Esophagus squamous epithelium (tissue), 5 donors: ENCODE measurements at regions not wholly inside any gene's neighbourhood (a gene's known extent, or its start where the extent isn't known, plus 50 kb on each side); places are given as distances from the start of the nearest gene placed in this dataset.

Source experiments
- DNase-seq: peaks from one replicate; lab custom pipeline; 2025; lab: John Stamatoyannopoulos, UW
- H3K27ac ChIP-seq, 4 donors: fragments of 200-600 bp; sonication (generic); one replicate each; pipeline ENCODE4 v1.5.1; 2016 to 2019; ENCODE audit warnings: mild to moderate bottlenecking in 1 of 4
- H3K27me3 ChIP-seq, 4 donors: fragments of 200-600 bp; sonication (generic); 1 replicate in 3 of 4; 2 replicates in 1 of 4; pipeline versions ENCODE4 v1.5.1 to v1.6.0; 2017 to 2021; ENCODE audit warnings: antibody characterized with exemption in 1 of 4
- H3K36me3 ChIP-seq, 3 donors: fragments of 200-600 bp; sonication (generic); one replicate each; pipeline ENCODE4 v1.5.1; 2016 to 2019
- H3K4me1 ChIP-seq, 3 donors: fragments of 200-600 bp; sonication (generic); one replicate each; pipeline ENCODE4 v1.5.1; 2017 to 2019
- H3K4me3 ChIP-seq, 4 donors: fragments of 200-600 bp; sonication (generic); 1 replicate in 3 of 4; 2 replicates in 1 of 4; pipeline ENCODE4 v1.5.1; 2016 to 2019; ENCODE audit warnings: mild to moderate bottlenecking in 2 of 4, moderate library complexity in 1 of 4
- H3K9me3 ChIP-seq, 3 donors: fragments of 200-600 bp; sonication (generic); one replicate each; pipeline ENCODE4 v1.5.1; 2016 to 2019
- POLR2A ChIP-seq, 4 donors: fragments of 450-650 bp; IDR thresholded peaks; one replicate each; pipeline ENCODE4 v1.6.1; 2017; ENCODE audit warnings: antibody characterized with exemption in 4 of 4, mild to moderate bottlenecking in 4 of 4, moderate library complexity in 3 of 4
- WGBS, 2 donors: methylation state at CpG; one replicate each; pipeline ENCODE4 v1.1.5; 2018; 5-methylcytosine and 5-hydroxymethylcytosine counted together
- intact Hi-C: fragments of 100-400 bp; cut with DNase I; formaldehyde crosslinking; loops from one replicate; pipeline ENCODE4 v1.15.0; 2022
- TF ChIP-seq, protein P1 (sequence below), 6 experiments: fragments of 450-650 bp in 4 of 6; fragments of 200-600 bp in 2 of 6; sonication (generic) in 2 of 6; IDR thresholded peaks; one replicate each; pipeline ENCODE4 v1.5.1; 2016 to 2019; ENCODE audit warnings: antibody characterized with exemption in 6 of 6, mild to moderate bottlenecking in 4 of 6, moderate library complexity in 4 of 6
- donor health status: DM: yes; HTN: yes; CAD: no.

DNA sequence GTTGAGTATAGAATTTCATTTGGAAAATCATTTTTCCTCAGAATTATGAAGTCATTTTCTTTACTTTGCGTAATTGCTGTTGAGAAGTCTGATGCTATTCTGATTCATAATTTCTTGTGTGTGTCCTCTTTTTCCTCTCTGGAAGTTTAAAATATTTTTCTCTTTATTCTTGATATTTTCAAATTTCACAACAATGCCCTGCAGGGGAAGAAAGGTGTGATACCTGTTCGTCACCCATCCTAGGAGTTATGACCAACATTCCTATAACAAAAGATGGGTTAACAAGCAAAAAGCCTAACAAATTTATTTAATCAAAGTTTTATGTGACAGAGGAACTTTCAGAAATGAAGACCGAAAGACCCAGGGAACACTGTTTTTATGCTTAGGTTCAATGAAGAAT, 171.5 kb upstream of the AKIRIN2 start:
- WGBS, 2 donors = 68 to 87% methylated on average over 3 of the region's 3 CpGs
- Histone ChIP-seq H3K4me3 (no peak overlapping the region), H3K27me3 (peaks cover 0 to 36% (median 0%) of the 10 kb centered on the region in 4 donors), H3K36me3 (no peaks in the 10 kb centered on the region), H3K4me1 (no peaks in the 10 kb centered on the region), H3K27ac (no peak overlapping the region), H3K9me3 (no peaks in the 10 kb centered on the region)
- DNase-seq = no peak
- no peak for TF ChIP-seq POLR2A (IDR thresholded peaks at IDR 0.05)
- TF ChIP-seq, protein P1, sequence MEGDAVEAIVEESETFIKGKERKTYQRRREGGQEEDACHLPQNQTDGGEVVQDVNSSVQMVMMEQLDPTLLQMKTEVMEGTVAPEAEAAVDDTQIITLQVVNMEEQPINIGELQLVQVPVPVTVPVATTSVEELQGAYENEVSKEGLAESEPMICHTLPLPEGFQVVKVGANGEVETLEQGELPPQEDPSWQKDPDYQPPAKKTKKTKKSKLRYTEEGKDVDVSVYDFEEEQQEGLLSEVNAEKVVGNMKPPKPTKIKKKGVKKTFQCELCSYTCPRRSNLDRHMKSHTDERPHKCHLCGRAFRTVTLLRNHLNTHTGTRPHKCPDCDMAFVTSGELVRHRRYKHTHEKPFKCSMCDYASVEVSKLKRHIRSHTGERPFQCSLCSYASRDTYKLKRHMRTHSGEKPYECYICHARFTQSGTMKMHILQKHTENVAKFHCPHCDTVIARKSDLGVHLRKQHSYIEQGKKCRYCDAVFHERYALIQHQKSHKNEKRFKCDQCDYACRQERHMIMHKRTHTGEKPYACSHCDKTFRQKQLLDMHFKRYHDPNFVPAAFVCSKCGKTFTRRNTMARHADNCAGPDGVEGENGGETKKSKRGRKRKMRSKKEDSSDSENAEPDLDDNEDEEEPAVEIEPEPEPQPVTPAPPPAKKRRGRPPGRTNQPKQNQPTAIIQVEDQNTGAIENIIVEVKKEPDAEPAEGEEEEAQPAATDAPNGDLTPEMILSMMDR (IDR thresholded peaks at IDR 0.05) = no peak
- intact Hi-C loops = no loop called here

DNA sequence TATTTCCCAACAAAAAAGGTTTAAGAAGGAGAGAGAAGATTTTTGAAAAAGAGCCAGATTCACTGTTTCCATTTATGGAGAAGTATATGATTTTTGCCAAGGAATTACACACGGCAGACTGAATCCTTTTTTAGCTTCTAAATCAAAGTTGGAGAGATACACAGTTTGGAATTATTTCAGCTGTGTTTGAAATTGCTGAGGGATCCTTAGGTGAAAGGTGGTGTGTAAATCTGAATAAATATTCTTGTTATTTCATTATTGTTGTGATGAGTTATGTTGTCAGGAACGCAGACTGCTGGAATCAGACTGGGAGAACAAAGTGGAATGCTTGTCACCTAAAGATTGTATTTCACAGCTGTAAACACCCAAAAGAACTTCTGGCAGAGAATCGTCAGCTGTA, 168.5 kb upstream of the AKIRIN2 start:
- H3K4me3 ChIP-seq = no peak overlapping the region
- intact Hi-C loops = no loop called here
- no peaks in the 10 kb centered on the region for H3K9me3 ChIP-seq
- H3K27me3 ChIP-seq = peaks cover 0 to 17% (median 0%) of the 10 kb centered on the region in 4 donors
- DNase-seq = no peak
- H3K4me1 ChIP-seq = no peaks in the 10 kb centered on the region
- TF ChIP-seq, protein P1 (IDR thresholded peaks at IDR 0.05) = no peak
- TF ChIP-seq POLR2A (IDR thresholded peaks at IDR 0.05) = no peak
- H3K36me3 ChIP-seq = no peaks in the 10 kb centered on the region
- H3K27ac ChIP-seq = no peak overlapping the region
- 8 to 24% methylated on average over 3 of the region's 3 CpGs for WGBS, 2 donors

DNA sequence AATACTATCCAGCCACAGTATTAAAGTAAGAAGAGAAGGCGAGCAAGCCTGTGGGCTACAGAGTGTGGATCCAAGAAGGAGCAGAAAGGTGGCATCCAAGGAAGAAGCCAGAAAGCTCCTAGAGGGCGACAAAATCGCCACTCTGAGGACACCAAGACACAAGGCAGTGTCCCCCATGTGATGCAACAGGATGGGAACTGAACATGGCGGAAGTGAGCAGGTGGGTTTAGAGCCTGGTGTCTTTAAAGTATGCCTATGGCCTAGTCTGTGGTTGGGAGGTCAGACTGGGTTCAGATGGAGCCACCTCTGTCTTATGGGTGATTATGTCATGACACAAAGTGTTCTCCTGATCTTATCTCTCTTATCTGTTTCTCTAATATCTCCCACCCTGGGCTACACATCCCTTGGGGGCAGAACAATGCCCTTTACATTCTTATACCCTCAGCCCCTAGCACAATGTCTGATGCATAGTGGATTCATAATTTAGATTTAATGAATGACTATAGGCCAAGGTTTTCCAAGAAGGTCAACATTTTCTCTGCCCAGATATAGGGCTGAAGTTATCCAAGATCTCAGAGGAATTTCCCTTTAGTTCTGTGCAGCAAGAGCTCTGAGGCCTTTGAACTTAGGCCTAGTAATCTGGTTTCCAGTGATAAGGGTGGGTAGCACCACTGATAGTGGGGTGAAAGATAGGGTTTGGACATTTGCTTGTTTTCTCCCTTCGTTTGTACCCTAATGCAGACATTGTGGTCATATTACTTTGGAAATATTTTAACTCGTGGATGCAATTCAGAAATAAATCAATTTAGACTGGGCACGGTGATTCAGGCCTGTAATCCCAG, 167.3 kb upstream of the AKIRIN2 start:
- Histone ChIP-seq H3K4me3 (no peak overlapping the region), H3K27me3 (peaks cover 0 to 11% (median 0%) of the 10 kb centered on the region in 4 donors), H3K36me3 (no peaks in the 10 kb centered on the region), H3K9me3 (no peaks in the 10 kb centered on the region), H3K4me1 (no peaks in the 10 kb centered on the region), H3K27ac (no peak overlapping the region)
- intact Hi-C loops = no loop called here
- DNase-seq = no peak
- WGBS, 2 donors = 69 to 73% methylated on average over 7 of the region's 7 CpGs
- TF ChIP-seq, protein P1 (IDR thresholded peaks at IDR 0.05) = no peak
- TF ChIP-seq POLR2A (IDR thresholded peaks at IDR 0.05) = no peak

DNA sequence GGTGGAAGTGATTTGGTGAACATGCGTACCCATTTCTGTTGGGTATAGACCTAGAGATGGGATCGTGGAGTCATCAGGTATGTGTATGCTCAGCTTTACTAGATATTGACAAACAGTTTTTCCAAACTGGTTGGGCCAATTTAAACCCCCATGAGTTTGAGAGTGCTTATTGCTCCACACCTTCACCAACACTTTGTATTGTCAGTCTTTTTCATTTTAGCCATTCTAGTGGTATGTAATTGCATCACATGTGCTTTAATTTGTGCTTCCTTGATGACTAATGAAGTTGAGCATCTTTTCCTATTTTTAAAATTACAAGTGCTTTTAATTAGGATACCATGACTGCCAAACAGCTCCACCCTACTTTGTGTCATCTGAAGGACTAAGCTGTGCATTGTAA, 158.9 kb upstream of the AKIRIN2 start:
- no peak for DNase-seq
- WGBS, 2 donors = 90 to 98% methylated on average over 2 of the region's 2 CpGs
- Histone ChIP-seq H3K4me1 (no peaks in the 10 kb centered on the region), H3K27ac (no peak overlapping the region), H3K9me3 (peaks cover 0 to 8% (median 7%) of the 10 kb centered on the region in 3 donors), H3K27me3 (no peaks in the 10 kb centered on the region), H3K4me3 (no peak overlapping the region), H3K36me3 (no peaks in the 10 kb centered on the region)
- TF ChIP-seq POLR2A (IDR thresholded peaks at IDR 0.05) = no peak
- TF ChIP-seq, protein P1 (IDR thresholded peaks at IDR 0.05) = no peak
- intact Hi-C loops = no loop called here

DNA sequence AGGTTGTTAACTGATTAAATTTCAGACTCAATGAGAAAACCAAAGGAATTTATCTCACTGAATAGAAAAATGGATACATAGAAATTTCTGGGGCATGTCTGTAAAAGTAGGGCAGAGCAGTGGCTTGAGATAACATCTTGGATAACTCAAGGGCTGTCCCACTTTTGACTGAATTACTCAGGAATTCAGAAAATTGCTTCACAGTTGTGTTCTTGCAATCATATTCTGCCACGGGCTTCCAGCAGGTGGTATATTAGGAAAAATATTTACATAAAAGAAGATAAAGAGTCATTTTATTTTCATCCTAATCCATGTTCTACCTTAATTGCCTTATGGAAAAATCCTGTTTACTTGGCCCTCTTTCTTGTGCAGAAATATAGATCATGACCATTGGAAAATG, 156.4 kb upstream of the AKIRIN2 start:
- TF ChIP-seq, protein P1 (IDR thresholded peaks at IDR 0.05) = no peak
- TF ChIP-seq POLR2A (IDR thresholded peaks at IDR 0.05) = no peak

More for the DNA sequence above, 156.4 kb upstream of the AKIRIN2 start:
- no peak for DNase-seq
- peaks cover 0 to 8% (median 7%) of the 10 kb centered on the region in 3 donors for H3K9me3 ChIP-seq
- no peak overlapping the region for H3K27ac ChIP-seq
- WGBS, 2 donors = 28 to 47% methylated on average over 1 of the region's 1 CpG
- H3K27me3 ChIP-seq = no peaks in the 10 kb centered on the region
- intact Hi-C loops = no loop called here
- H3K4me3 ChIP-seq = no peak overlapping the region
- H3K36me3 ChIP-seq = no peaks in the 10 kb centered on the region
- H3K4me1 ChIP-seq = no peaks in the 10 kb centered on the region
